Osteocyte (in vitro differentiated cells): ENCODE measurements at regions not wholly inside any gene's neighbourhood (a gene's known extent, or its start where the extent isn't known, plus 50 kb on each side); places are given as distances from the start of the nearest gene placed in this dataset.

Source experiments
- DNase-seq: peaks from one replicate; pipeline ENCODE4 v3.0.0; 2021; ENCODE audit warnings: mixed read lengths; ENCODE audit not compliant: unreplicated experiment; ENCODE audit errors: extremely low spot score
- H3K27ac Mint-ChIP-seq: one replicate; pipeline ENCODE4 v1.8.0; 2021; ENCODE audit warnings: mild to moderate bottlenecking, mixed read lengths; ENCODE audit not compliant: unreplicated experiment
- H3K27me3 Mint-ChIP-seq: one replicate; pipeline ENCODE4 v1.8.0; 2021; ENCODE audit warnings: mixed read lengths; ENCODE audit not compliant: unreplicated experiment
- H3K36me3 Mint-ChIP-seq: one replicate; pipeline ENCODE4 v1.8.0; 2021; ENCODE audit warnings: mixed read lengths; ENCODE audit not compliant: unreplicated experiment
- H3K4me1 Mint-ChIP-seq: one replicate; pipeline ENCODE4 v1.8.0; 2021; ENCODE audit warnings: mixed read lengths; ENCODE audit not compliant: unreplicated experiment
- H3K4me3 Mint-ChIP-seq: one replicate; pipeline ENCODE4 v1.8.0; 2021; ENCODE audit warnings: mild to moderate bottlenecking, moderate library complexity, mixed read lengths; ENCODE audit not compliant: unreplicated experiment
- H3K9me3 Mint-ChIP-seq: one replicate; pipeline ENCODE4 v1.8.0; 2021; ENCODE audit warnings: mixed read lengths; ENCODE audit not compliant: unreplicated experiment
- CTCF ChIP-seq: fragments of 200-600 bp; sonication (generic); IDR thresholded peaks from 2 replicates; pipeline ENCODE4 v1.5.0; 2021; ENCODE audit warnings: antibody characterized with exemption, mild to moderate bottlenecking, moderate library complexity

DNA sequence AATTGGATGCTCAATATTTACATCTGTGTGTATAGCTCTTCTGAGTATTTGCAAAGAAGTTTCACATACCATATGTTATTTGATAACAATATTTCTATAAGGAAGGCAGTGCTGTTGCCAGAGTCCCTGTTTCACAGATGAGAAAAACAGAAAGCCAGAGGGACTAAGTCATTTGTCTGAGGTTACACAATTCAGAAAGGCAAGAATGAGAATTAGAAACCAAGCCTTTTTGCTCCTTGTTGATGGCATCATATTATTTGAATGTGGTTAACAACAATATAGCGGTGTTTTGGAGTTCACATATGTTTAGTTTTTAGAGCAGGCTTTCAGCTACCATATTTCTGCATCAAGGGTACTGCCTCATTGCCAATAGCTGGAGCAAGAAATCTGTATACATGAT lies 110.9 kb upstream of the PRLR start:
- H3K4me3 Mint-ChIP-seq, result no peak overlapping the region
- H3K27ac Mint-ChIP-seq, result no peak overlapping the region
- H3K4me1 Mint-ChIP-seq, result no peaks in the 10 kb centered on the region
- H3K36me3 Mint-ChIP-seq, result no peaks in the 10 kb centered on the region
- no peak for DNase-seq
- no peaks in the 10 kb centered on the region for H3K27me3 Mint-ChIP-seq
- no peak for TF ChIP-seq CTCF
- peaks cover 6% of the 10 kb centered on the region for H3K9me3 Mint-ChIP-seq

GRCh38 chr5:35339616-35340100 lies 109.4 kb upstream of the PRLR start:
- no peak for DNase-seq
- Mint-ChIP-seq H3K4me3 (no peak overlapping the region), H3K9me3 (peaks cover 6% of the 10 kb centered on the region), H3K4me1 (no peaks in the 10 kb centered on the region), H3K27me3 (no peaks in the 10 kb centered on the region), H3K36me3 (no peaks in the 10 kb centered on the region), H3K27ac (no peak overlapping the region)
- TF ChIP-seq CTCF, result no peak

- no peak overlapping the region for H3K27ac Mint-ChIP-seq
These were observed 108.7 kb upstream of the PRLR start for GRCh38 chr5:35339006-35339405.

GRCh38 chr5:35338157-35338453 lies 107.8 kb upstream of the PRLR start:
- H3K36me3 Mint-ChIP-seq, result no peaks in the 10 kb centered on the region
- no peak overlapping the region for H3K4me3 Mint-ChIP-seq
- peaks cover 2% of the 10 kb centered on the region for H3K9me3 Mint-ChIP-seq
- H3K4me1 Mint-ChIP-seq, result no peaks in the 10 kb centered on the region
- H3K27ac Mint-ChIP-seq, result no peak overlapping the region
- no peak for TF ChIP-seq CTCF
- no peaks in the 10 kb centered on the region for H3K27me3 Mint-ChIP-seq
- DNase-seq, result no peak

More at GRCh38 chr5:35339006-35339405, 108.7 kb upstream of the PRLR start:
- no peak for TF ChIP-seq CTCF
- no peak for DNase-seq
- no peaks in the 10 kb centered on the region for H3K4me1 Mint-ChIP-seq
- H3K36me3 Mint-ChIP-seq, result no peaks in the 10 kb centered on the region
- H3K4me3 Mint-ChIP-seq, result no peak overlapping the region
- no peaks in the 10 kb centered on the region for H3K27me3 Mint-ChIP-seq
- peaks cover 6% of the 10 kb centered on the region for H3K9me3 Mint-ChIP-seq

DNA sequence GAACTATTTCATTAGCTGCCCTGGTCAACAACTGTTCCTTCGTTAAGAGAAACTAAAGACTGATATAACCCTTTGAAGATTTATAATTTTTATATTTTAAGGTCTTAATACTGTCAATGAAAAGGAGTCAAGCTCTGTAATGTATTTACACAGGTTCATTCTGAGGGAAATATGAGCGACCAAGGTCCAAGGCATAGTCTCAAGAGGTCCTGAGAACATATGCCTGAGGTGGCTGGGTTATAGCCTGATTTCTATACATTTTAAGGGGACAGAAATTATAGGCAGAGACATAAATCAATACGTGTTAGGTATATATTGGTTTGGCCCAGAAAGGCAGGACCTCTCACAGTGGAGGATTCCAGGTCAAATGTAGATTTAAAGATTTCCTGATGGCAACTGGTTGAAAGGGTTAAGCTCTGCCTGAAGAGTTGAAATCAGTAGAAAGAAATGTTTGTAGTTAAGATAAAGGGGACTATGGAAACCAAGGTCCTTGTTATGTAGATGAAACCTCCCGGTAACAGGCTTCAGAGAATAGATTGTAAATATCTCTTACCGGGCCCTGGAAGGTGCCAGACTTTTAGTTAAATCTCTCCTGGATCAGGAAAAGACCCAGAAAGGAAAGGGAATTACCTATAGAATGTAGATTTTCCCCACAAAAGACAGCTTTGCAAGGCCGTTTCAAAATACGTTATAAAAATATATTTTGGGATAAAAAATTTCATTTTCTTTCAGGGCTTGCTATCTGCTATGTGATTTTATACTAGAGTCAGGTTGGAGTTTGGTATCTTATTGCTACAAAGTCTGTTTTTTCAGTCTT lies 107.3 kb upstream of the PRLR start:
- Mint-ChIP-seq H3K27ac (no peak overlapping the region), H3K4me1 (no peaks in the 10 kb centered on the region), H3K36me3 (no peaks in the 10 kb centered on the region), H3K27me3 (no peaks in the 10 kb centered on the region), H3K4me3 (no peak overlapping the region), H3K9me3 (no peaks in the 10 kb centered on the region)
- DNase-seq, result no peak
- TF ChIP-seq CTCF, result no peak
